B cell (primary cell): ENCODE measurements at regions not wholly inside any gene's neighbourhood (a gene's known extent, or its start where the extent isn't known, plus 50 kb on each side); places are given as distances from the start of the nearest gene placed in this dataset.

Source experiments
- ATAC-seq: fragments of 200-7000 bp; cut with Tn5 transposase; one replicate; pipeline ENCODE4 v1.10.0; 2021; ENCODE audit warnings: low read depth, mild to moderate bottlenecking, moderate number of reproducible peaks, moderate library complexity
- CTCF ChIA-PET: fragments of 350-600 bp; sonication (Branson Sonifier 250); formaldehyde crosslinking; loops from one replicate; lab custom pipeline; 2021; ENCODE audit warnings: antibody characterized with exemption, inconsistent platforms; lab: Charles Lee
- POLR2A ChIA-PET: fragments of 350-600 bp; sonication (Branson Sonifier 250); formaldehyde crosslinking; loops from one replicate; lab custom pipeline; 2021; ENCODE audit warnings: antibody characterized with exemption; lab: Charles Lee
- DNase-seq: peaks from one replicate; pipeline ENCODE4 v3.0.0; 2013
- H2AFZ ChIP-seq: 2 replicates; pipeline ENCODE4 v1.6.1; 2012; ENCODE audit warnings: mild to moderate bottlenecking, low read depth, low read length; ENCODE audit not compliant: insufficient read depth, poor library complexity, severe bottlenecking
- H3K27ac ChIP-seq, 2 donors: 1 replicate in 1 of 2; 2 replicates in 1 of 2; pipeline ENCODE4 v1.5.1; 2012 to 2013; ENCODE audit warnings: low read length in 2 of 2, mild to moderate bottlenecking in 2 of 2, moderate library complexity in 1 of 2
- H3K27me3 ChIP-seq, 4 experiments: fragments of 200-600 bp in 1 of 4; sonication (generic) in 1 of 4; replicated peaks in 1 of 4; 1 replicate in 2 of 4; 2 replicates in 2 of 4; pipeline versions ENCODE4 v1.6.1 to v1.7.0; 2013 to 2016; ENCODE audit warnings: low read length in 3 of 4, mild to moderate bottlenecking in 2 of 4, mixed read lengths in 1 of 4, moderate library complexity in 1 of 4; ENCODE audit not compliant: insufficient read depth in 4 of 4, control insufficient read depth in 3 of 4; ENCODE audit errors: control extremely low read depth in 1 of 4
- H3K36me3 ChIP-seq, 2 experiments: replicated peaks in 1 of 2; 1 replicate in 1 of 2; 2 replicates in 1 of 2; pipeline versions ENCODE4 v1.6.1 to v1.7.1; 2013; ENCODE audit warnings: low read length in 1 of 2; ENCODE audit not compliant: insufficient read depth in 2 of 2, control insufficient read depth in 1 of 2; ENCODE audit errors: control extremely low read depth in 1 of 2, extremely low read depth in 1 of 2
- H3K4me1 ChIP-seq, 2 donors: fragments of 200-600 bp in 1 of 2; sonication (generic) in 1 of 2; 1 replicate in 1 of 2; 2 replicates in 1 of 2; pipeline versions ENCODE4 v1.5.1 to v1.6.1; 2013 to 2017; ENCODE audit warnings: low read length in 2 of 2; ENCODE audit not compliant: control insufficient read depth in 2 of 2, insufficient read depth in 2 of 2
- H3K4me2 ChIP-seq: replicated peaks from 2 replicates; pipeline ENCODE3; 2012; ENCODE audit warnings: mild to moderate bottlenecking, low read depth, low read length; ENCODE audit not compliant: poor library complexity, severe bottlenecking
- H3K4me3 ChIP-seq, 5 experiments: fragments of 200-600 bp in 1 of 5; sonication (generic) in 1 of 5; 1 replicate in 3 of 5; 2 replicates in 2 of 5; pipeline versions ENCODE4 v1.5.1 to v1.7.0; 2011 to 2016; ENCODE audit warnings: low read length in 4 of 5, mild to moderate bottlenecking in 4 of 5, low read depth in 2 of 5, control low read depth in 1 of 5, moderate library complexity in 1 of 5; ENCODE audit not compliant: insufficient read depth in 1 of 5; ENCODE audit errors: control extremely low read depth in 1 of 5, extremely low read depth in 1 of 5
- H3K79me2 ChIP-seq: fragments of 200-600 bp; sonication (generic); one replicate; pipeline ENCODE4 v1.6.0; 2016; ENCODE audit warnings: low read length; ENCODE audit not compliant: control insufficient read depth, insufficient read depth
- H3K9ac ChIP-seq: fragments of 200-600 bp; sonication (generic); 2 replicates; pipeline ENCODE4 v1.6.1; 2017; ENCODE audit warnings: mild to moderate bottlenecking, low read length, moderate library complexity
- H3K9me3 ChIP-seq, 3 donors: one replicate each; pipeline versions ENCODE4 v1.6.1 to v1.7.1; 2013; ENCODE audit warnings: low read length in 2 of 3; ENCODE audit not compliant: control insufficient read depth in 2 of 3, insufficient read depth in 1 of 3; ENCODE audit errors: control extremely low read depth in 1 of 3
- H4K20me1 ChIP-seq: 2 replicates; pipeline ENCODE4 v1.6.0; 2012; ENCODE audit warnings: mild to moderate bottlenecking, low read length; ENCODE audit not compliant: insufficient read depth, control insufficient read depth, poor library complexity, severe bottlenecking
- H3K27ac Mint-ChIP-seq: one replicate; pipeline ENCODE4 v1.8.0; 2021; ENCODE audit warnings: mixed read lengths
- H3K27me3 Mint-ChIP-seq: one replicate; pipeline ENCODE4 v1.8.0; 2021; ENCODE audit warnings: mixed read lengths
- H3K4me1 Mint-ChIP-seq: one replicate; pipeline ENCODE4 v1.8.0; 2021; ENCODE audit warnings: mixed read lengths
- H3K4me3 Mint-ChIP-seq: one replicate; pipeline ENCODE4 v1.8.0; 2021; ENCODE audit warnings: mixed read lengths
- H3K9me3 Mint-ChIP-seq: one replicate; pipeline ENCODE4 v1.8.0; 2022; ENCODE audit warnings: mixed read lengths; ENCODE audit not compliant: insufficient read depth
- CTCF ChIP-seq: fragments of 200-600 bp; IDR thresholded peaks from one replicate; pipeline ENCODE4 v1.8.0; 2022; ENCODE audit warnings: antibody characterized with exemption, mild to moderate bottlenecking
- EZH2 ChIP-seq: IDR thresholded peaks from 2 replicates; pipeline ENCODE4 v1.6.1; 2012; ENCODE audit warnings: borderline replicate concordance, low read depth, mild to moderate bottlenecking, moderate library complexity, low read length; ENCODE audit not compliant: insufficient read depth, poor library complexity, severe bottlenecking
- WGBS: methylation state at CpG from one replicate; pipeline ENCODE4 v1.1.5; 2013; ENCODE audit warnings: missing lambda C conversion rate; ENCODE audit not compliant: insufficient coverage; 5-methylcytosine and 5-hydroxymethylcytosine counted together
- intact Hi-C: fragments of 100-400 bp; cut with micrococcal nuclease; formaldehyde crosslinking; loops from one replicate; pipeline ENCODE4 v1.10.0; 2022

- Histone ChIP-seq H3K27me3 (no peaks in the 10 kb centered on the region), H3K9me3 (no peaks in the 10 kb centered on the region), H3K9ac (no peak overlapping the region), H3K27ac (no peak overlapping the region), H4K20me1 (no peaks in the 10 kb centered on the region), H3K4me2 (no peak overlapping the region), H3K79me2 (no peaks in the 10 kb centered on the region), H3K36me3 (no peaks in the 10 kb centered on the region), H3K4me3 (no peak overlapping the region), H2AFZ (no peak overlapping the region), H3K4me1 (no peaks in the 10 kb centered on the region)
- Mint-ChIP-seq H3K27ac (no peak overlapping the region), H3K4me3 (no peak overlapping the region), H3K4me1 (no peaks in the 10 kb centered on the region), H3K27me3 (no peaks in the 10 kb centered on the region), H3K9me3 (no peaks in the 10 kb centered on the region)
- ATAC-seq: no peak
- ChIA-PET CTCF (no interaction called here), POLR2A (no interaction called here)
- intact Hi-C loops: no loop called here
- no peak for DNase-seq
- TF ChIP-seq EZH2: no peak
- TF ChIP-seq CTCF: no peak
Observed at GRCh38 chr14:26252176-26252575, 345.7 kb downstream of the NOVA1 start.

- no peaks in the 10 kb centered on the region for H3K4me1 ChIP-seq
- H3K79me2 ChIP-seq: no peaks in the 10 kb centered on the region
- DNase-seq: no peak
- H3K9ac ChIP-seq: no peak overlapping the region
- no peaks in the 10 kb centered on the region for H3K27me3 ChIP-seq
- ATAC-seq: no peak
- no CpG with 5 or more reads among the region's 1 CpG for WGBS
- Mint-ChIP-seq H3K9me3 (no peaks in the 10 kb centered on the region), H3K4me1 (no peaks in the 10 kb centered on the region), H3K27me3 (no peaks in the 10 kb centered on the region), H3K4me3 (no peak overlapping the region), H3K27ac (no peak overlapping the region)
- no peak overlapping the region for H3K4me2 ChIP-seq
- no peaks in the 10 kb centered on the region for H3K9me3 ChIP-seq
- ChIA-PET POLR2A (no interaction called here), CTCF (no interaction called here)
- no peak overlapping the region for H3K27ac ChIP-seq
- H3K4me3 ChIP-seq: no peak overlapping the region
- H4K20me1 ChIP-seq: no peaks in the 10 kb centered on the region
- H2AFZ ChIP-seq: no peak overlapping the region
- TF ChIP-seq CTCF (no peak), EZH2 (no peak)
- H3K36me3 ChIP-seq: no peaks in the 10 kb centered on the region
- intact Hi-C loops: no loop called here
Observed at GRCh38 chr14:26233118-26233517, 364.7 kb downstream of the NOVA1 start.
